ENCODE measurements at regions not wholly inside any gene's neighbourhood (a gene's known extent, or its start where the extent isn't known, plus 50 kb on each side); places are given as distances from the start of the nearest gene placed in this dataset.

DNA sequence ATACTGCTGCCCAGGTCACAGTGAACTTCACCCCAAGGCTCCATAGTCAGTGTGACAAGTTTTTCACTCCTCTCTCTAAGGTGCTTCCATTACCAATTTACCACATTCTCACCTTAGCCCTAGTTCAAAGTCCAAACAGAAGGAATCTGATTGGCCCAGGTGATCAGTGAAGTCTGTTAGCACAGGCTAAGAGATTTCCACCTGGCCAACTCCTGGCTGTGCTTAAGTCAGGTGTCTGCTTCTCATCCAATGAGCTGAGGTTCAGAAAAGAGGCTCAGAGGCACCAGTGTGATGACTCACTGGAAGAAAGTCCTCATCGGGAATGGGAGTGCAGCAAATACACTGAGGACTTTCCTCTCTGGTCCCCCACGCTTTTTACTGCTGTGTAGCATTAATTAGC lies 164.4 kb upstream of the MGAT5 start:
- no peak for DNase-seq

DNA sequence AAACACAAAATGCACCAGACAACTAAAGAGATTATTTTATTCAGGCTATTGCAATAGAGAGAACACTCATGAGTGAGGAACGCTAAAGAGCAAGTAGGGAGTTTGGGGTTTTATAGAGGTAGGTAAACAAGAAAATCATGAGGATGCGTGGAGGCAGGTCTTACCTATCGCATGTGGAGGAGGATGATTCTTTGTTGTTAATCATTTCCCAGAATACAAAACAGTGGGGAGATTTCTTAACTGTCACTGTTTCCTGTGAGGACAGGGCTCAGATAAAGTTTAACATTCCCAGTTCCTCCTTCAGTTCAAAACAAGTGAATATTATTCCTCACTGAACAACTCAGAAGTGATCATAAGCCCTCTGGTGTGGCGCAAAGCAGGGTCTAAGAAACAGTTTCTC lies 156.1 kb upstream of the MGAT5 start:
- no peak for DNase-seq

DNA sequence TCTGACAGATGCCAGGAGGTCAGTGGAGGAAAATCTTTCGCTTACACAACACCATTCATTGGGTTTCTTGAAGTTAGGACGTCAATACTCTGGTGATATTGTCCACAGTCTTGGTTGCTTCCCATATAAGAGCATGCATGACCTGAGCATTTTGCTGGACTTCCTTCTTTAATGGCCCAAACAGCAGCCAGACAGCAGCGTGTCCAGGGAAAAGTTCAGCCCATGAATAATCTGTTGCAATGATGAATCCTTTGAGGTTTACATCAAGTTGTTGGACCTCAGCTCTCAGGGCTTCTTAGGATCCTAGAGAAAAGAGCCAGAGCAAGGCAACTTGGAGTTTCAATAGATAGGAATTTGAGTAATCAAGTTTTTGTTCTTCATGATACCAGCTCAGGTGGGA lies 155.6 kb upstream of the MGAT5 start:
- DNase-seq: no peak

DNA sequence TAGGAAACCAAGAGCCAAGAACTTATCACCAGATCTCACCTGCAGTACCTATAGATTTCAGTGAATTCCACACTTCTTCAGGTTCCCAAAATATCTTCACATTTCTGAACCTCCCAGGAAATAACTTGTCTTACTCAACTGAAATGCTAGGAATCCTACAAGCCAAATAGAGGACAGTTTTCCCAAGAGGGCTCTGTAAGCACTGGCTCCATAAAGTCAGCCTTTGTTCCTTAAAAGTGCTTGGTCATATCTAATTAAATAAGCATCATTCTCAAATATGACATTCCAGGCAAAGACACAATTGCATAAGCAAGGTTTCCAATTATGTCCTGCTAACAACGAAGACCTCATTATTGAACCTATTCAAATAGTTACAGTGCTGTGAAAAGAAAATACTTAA lies 154.6 kb upstream of the MGAT5 start:
- no peak for DNase-seq

DNA sequence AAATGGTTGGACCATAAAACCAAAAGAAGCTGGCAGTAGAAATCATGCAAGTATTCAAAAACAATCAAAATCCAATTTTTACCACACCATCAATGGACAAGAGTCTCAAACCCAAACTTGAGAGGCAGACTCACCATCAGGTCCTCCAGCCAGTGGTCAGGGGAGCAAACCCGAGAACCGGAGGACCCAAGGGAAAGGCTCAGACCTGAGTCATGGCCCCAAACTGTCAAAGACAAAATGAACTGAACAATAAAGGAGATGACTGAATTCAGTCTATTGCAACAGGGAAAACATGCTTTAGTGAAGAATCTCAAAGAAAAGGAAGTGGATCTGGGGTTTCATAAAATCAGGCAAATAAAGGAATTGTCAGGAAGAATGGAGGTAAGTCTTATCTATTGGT lies 150.7 kb upstream of the MGAT5 start:
- no peak for DNase-seq

DNA sequence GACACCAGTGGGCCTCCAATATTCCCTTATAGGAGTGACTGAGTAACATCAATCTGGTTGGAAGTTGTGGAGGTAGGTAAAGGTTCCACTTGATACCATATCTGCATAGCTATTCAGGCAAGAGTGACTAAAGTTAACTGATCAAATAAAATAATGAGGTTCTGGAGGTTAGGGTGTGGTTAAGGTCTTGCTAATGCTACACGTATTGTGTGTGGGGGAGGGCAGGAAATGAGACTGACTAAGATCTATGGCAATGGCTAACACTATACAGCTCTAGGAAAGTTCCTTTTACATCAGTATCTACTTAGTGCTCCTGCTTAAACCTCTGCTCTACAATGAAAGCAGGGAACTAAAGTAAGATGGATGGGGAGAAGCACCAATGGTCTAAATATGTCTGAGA lies 149.1 kb upstream of the MGAT5 start:
- no peak for DNase-seq

DNA sequence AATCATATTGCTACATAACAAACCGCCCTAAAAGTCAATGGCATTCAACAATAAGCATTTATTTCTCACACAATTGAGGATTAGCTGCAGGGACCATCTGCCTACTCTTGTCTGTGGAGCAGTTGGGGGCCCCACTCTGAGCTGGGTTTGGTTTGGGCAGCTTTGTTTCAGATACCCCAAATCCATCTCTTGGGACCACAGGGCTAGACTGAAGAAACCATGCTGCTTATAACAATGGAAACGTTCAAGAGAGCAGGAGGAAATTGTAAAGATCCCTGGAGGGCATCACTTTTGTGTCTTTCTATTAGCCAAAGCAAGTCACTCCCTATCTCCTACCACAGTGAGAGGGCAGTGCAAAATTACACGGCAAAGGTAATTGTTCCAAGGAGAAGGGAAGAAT lies 146.5 kb upstream of the MGAT5 start:
- no peak for DNase-seq

DNA sequence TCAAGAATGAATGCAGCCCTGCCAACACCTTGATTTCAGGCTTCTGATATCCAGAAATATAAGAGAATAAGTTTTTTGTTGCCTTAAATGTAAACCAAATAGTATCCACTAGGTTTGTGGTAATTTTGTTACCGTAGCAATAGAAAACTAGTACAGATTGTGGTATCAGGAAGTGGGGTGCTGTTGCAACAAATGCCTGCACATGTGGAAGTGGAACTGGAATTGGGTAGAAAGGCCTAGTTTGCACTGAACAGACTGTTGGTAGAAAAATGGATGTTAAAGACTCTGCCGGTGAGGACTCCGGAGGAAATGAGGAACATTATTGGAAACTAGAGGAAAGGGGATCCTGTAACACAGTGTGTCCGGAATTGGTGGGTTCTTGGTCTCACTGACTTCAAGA lies 145.8 kb upstream of the MGAT5 start:
- no peak for DNase-seq

DNA sequence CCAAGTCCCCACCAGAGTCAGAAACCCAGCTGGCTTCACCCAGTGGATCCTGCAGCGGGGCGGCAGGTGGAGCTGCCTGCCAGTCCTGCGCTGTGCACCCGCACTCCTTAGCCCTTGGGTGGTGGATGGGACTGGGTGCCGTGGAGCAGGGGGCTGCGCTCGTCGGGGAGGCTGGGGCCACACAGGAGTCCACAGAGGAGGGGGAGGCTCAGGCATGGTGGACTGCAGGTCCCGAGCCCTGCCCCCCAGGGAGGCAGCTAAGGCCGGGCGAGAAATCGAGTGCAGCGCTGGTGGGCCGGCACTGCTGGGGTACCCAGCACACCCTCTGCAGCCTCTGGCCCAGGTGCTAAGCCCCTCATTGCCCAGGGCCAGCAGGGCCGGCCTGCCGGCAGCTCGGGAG lies 144.6 kb upstream of the MGAT5 start:
- no peak for DNase-seq

DNA sequence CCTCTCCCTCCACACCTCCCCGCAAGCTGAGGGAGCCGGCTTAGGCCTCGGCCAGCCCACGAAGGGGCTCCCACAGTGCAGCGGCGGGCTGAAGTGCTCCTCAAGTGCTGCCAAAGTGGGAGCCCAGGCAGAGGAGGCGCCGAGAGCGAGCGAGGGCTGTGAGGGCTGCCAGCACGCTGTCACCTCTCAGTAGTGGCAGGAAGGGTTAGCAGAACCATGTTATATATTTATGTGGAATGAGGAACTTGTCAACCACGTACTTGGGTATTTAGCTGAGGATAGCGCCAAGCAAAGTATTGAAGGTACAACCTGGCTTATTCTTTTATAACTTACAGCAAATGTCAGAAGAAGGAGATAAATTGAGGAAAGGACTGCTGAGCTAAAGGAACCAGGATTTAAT lies 144.1 kb upstream of the MGAT5 start:
- no peak for DNase-seq

DNA sequence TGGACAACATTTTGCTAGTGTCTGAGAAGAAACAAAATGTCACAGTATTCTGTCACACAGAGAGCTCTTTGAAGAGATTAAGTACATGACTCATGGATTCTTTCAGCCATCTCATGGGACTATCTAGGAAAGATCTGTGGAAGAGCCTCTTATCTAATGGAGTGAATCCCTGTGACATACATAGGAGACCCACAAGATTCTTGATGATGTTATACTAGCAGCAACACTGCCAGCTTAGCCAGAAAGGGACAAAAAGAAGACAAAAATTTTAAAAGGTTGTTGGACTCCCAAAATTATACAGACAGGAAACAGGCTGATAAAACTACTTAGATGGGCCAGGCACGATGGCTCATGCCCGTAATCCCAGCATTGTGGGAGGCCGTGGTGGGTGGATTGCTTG lies 143.3 kb upstream of the MGAT5 start:
- DNase-seq: no peak

DNA sequence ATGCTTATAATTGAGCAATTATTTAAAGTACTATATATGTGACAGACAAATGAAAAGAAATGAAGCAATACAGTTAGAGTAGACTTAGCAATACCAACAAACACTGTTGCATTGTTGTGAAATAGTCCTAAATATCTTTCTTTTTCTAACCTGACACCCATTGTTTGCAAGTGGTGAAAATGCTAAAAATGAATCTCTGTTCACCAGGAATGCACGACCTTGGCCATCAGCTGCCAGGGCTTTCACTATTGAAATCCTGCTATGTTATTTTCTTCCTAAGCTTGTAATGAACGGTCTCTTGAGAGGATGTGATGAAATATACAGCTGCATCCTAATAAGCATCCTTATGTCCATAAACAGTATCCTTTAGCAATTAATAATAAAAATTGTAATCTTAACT lies 136.2 kb upstream of the MGAT5 start:
- DNase-seq: no peak

DNA sequence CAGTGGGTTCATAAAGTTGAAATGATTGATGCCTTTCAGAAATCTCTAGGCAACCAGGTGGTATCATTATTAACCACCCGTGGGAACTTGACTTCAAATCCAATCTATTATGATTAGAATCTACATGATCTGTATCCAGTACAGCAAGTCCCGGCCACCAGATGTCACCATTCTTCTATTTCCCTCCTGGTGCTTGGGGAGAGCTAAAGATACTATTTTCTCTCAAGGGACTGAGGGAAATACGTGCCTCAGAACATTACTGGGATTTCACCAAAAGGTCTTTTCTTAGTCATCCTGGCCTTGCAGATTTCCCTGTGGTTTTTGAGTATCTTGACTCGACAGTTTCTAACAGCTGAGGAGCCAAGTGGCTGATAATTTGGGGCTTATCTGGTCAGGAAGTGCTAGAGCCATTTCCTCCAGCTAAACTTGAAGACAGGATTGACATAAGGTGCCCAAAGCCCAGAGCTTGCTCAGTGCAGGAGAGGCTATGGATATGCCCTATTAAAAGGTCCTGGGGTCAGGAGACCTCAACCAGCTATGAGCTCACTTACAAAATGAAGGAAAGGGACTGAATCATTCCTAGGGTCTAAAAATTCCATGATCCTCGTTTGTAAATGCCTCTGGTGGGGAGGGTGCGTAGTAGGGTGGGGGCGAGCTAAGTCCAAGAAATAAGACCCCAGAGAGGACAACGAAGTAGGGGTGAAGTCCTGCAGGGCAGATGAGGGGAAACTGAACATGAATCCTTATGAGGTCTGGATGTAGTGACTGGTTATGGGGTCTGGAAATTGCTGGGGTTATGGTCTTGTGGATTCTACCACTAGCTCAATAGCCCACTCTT lies 135.4 kb upstream of the MGAT5 start:
- peak; percentile 88 for DNase-seq

DNA sequence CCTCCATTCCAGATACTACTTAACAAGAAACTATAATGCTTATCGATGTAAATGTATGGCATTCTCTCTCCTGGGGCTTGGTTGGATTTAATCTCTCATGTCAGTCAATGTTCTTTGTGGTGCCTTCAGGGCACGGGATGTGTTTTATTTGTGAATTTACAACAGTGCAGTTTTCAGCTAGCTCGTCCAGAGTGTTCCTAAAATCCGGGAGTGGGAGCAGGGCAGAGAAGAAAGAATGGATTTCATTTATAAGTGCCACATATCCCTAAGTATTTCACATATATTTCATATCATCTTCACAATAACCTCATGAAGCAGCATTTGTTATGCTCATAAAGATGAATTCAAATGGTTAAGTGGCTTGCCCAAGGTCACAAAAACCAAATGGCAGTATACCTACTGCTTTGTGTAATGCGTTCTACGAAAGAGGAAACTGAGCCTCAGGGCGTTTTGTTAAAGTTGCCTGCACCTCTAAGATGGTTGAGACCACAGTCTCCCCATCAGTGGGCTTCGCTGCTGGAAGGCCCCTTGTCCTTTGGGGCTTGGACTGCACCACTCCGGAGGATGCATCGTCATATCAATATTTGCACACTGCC lies 134.7 kb upstream of the MGAT5 start:
- DNase-seq: no peak

DNA sequence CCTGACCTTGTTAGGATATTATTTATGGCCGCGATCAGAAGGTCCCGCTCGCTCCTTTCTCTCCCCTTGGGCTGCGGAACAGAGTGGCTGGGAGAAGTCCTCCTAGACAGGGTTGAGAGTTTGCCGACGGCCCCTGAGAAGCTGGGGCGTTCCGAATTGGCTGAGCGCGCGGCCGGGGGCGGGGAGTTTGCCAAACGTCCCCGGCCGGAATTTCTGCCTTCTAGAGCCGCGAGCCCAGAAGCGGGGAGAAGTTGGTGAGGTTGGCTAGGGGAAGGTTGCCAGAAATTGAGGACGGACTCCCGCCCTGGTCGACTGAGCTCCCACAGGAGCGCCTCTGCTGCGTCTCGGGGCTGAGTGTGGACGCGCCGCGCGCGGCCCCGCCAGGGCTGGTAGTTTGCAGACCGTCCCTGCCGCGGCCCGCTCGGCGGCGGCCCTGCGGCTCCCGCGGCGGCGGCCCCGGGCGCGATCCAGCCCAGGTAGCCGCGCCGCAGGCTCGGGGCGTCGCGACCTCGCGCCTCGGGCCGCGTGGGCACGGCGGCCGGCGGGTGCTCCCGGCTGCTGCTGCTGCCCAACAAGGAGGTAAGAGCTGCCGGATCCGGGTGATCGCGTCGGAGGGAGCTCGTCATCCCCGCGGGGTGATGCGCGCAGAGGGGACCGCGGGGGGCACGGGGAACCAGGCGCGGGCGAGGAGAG lies 134.0 kb upstream of the MGAT5 start:
- DNase-seq: peak; percentile 83

DNA sequence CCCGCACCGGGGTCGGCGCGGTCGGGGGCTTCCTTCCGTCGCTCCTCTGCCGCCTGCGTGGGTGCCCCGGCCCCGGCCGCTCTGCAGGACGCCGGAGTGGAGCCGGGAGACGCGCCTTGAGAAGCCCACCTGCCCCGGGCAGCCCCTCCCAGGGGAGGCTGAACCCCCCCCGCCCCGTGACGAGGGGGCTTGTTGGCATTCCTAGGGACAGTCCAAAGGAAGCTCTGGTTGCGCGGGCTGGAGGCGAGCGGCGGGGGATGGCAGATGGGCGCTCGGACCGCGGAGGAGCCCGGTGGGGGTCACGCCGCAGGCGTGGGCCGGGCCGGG lies 133.5 kb upstream of the MGAT5 start:
- no peak for DNase-seq

DNA sequence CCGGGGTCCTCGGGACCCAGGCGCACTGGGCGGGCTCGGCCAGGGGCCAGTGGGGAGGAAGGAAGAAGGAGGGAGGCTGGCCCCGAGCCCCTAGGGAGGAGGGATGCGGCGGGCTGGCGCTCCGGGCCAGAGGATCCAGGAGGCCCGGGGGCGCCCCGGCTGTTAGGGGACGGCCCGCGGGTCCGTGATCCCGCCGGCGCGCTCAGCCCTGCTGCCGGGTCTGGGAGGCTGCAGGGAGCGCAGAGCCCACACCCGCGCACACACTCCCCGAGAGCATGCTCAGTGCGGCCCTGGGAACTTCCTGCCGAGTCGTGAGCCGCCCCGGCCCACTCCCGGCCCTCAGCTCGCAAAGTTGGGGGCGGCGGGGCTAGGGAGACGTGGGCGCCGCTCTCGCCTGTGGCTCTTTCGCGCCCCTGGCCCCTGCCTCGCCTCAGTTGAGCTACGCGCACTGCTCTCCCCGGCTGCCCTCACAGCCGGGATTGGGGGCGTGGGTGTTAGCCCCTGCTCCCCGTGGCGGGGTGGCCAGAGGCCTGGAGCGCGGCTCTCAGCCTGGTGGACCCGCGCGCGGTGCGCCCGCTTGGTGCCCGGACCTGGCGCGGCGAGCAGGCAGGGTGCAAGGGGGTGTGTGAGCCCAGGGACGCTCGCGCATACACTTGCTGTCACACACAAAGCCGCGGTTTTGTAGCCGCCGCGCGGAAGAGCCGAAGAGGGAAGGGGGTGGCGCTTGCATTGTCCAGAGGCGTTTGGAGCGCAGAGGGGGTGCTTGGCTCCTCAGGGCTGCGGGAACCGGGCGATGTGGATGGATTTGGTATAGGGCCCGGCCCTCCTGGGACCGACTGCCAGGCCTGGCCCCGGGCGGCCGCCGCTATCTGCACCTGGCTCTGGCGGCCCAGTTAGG lies 132.9 kb upstream of the MGAT5 start:
- peak; percentile 59 for DNase-seq

DNA sequence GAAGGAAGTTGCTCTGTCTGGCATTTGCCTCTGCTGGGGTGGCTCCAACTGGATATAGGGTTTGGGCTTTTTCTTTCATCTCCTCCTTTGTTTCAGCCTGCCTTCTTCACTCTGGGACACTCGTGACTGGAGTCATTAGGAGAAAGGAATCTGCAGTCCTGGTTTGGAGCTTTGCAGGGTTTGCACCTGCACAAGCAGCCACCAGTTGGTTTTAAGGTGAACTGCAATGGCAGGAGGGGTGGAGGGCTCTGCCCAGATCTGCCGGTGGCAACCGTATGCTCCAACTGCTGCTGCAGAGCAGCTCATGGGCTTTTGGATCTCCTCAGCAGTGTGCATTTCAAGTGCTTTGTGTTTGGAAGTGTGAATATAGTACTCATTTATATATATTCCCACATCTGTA lies 131.3 kb upstream of the MGAT5 start:
- DNase-seq: no peak

DNA sequence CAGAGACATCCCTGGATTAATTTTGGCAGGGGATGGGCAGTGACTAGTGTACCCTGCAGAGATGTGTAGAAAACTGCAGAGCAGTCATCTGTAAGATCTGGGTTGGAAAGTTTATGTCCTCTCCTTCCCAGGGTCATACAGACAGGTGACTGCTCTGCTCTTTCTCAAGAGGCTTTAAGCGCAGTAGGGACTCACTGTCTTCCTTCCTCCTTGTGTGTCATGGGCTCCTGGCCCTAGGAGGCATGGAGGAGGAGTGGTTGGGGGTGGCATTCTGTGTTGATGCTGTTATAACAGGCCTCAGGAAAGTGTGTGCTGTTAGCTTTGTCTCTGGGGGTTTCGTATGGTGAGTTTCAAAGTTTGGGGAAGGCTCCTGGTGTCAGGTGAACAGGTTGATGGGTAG lies 130.5 kb upstream of the MGAT5 start:
- DNase-seq: no peak

DNA sequence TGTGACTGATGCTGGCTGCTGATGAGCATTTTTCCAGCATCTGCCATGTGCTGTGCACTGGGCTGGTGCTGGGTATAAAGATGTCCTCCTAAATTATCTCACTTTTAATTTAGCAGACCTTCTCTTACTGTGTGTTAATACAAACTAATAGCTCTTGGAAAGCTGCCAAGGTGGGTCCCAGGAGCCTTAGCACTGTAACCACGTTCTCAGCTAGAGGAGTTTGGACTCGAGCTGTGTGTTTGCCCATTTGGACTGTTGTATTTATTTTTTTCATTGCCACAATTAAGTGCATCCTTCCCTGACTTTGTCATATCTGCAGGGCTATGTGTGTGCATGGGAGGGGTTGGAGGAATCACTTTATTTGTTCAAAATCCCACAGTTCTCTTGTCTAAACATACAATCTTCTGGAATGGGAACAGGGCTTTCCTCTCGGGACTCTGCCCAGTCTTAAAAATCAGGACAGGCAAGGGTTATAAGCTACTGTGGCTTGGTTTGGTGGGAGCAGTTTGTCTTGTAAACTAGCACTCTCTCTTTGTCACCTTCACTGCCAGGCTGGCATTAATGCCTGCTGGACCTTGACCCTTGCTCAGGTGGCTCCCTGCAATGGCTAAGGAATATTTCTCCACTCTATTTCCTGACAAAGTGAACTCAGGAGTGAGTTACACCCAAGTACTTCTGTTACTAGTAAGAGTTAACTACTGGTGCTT lies 129.7 kb upstream of the MGAT5 start:
- no peak for DNase-seq

DNA sequence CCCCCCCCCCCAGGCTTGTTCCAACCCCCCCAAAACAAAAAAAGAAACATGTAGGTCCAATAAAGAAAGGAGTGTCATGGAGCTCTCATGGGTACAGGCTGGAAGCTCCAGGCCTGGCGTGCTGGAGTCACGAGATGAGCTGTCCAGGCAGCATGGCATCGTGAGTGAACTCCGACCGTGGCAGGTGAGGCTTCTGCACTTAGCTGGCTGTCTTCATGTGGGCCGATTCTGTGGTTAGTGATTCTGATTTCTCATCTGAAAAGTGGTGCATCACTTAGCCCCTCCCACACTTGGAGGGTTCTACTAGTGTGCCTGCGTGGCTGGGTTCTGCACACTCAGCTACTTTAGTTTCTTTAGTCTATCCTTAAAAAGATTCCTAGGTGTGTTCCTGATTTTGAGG lies 126.4 kb upstream of the MGAT5 start:
- DNase-seq: peak; percentile 57

DNA sequence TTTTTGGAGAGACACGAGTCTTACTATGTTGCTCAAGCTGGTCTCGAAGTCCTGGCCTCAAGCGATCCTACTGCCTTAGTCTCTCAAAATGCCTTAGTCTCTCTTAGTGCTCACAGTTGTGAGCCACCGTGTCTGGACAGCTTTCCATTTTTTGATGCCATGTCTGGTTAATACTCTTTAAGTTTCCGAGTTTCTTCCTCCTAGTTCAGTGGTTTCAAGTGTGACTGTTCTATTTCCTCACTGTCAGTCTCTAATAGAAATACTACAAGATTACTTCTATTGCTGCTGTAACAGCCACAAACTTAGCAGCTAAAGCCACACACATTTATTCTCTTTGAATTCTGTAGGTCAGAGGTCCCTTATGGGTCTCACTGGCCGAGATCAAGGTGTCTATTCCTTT lies 125.1 kb upstream of the MGAT5 start:
- DNase-seq: no peak
